HCT116 (cell line): ENCODE measurements at regions not wholly inside any gene's neighbourhood (a gene's known extent, or its start where the extent isn't known, plus 50 kb on each side); places are given as distances from the start of the nearest gene placed in this dataset.

Experiments
- EZH2 ChIP-seq: fragments of 200-600 bp; sonication (generic); IDR thresholded peaks from 2 replicates; pipeline ENCODE4 v1.6.1; 2017; ENCODE audit warnings: antibody characterized with exemption, mixed run types
- JUND ChIP-seq: IDR thresholded peaks from 2 replicates; pipeline ENCODE4 v1.6.1; 2012
- MAX ChIP-seq: IDR thresholded peaks from 2 replicates; pipeline ENCODE4 v1.6.1; 2012
- POLR2A ChIP-seq: IDR thresholded peaks from 2 replicates; pipeline ENCODE4 v1.7.0; 2011; ENCODE audit warnings: borderline replicate concordance; ENCODE audit not compliant: insufficient read depth, insufficient read length; ENCODE audit errors: extremely low read depth
- POLR2AphosphoS5 ChIP-seq: IDR thresholded peaks from 2 replicates; pipeline ENCODE4 v1.6.1; 2011; ENCODE audit warnings: mild to moderate bottlenecking, low read depth, low read length, moderate library complexity
- SIN3A ChIP-seq: IDR thresholded peaks from 2 replicates; pipeline ENCODE4 v1.6.1; 2012; ENCODE audit warnings: low read depth
- TCF7L2 ChIP-seq: IDR thresholded peaks from 2 replicates; pipeline ENCODE4 v1.7.0; 2011; ENCODE audit warnings: borderline replicate concordance, inconsistent platforms; ENCODE audit not compliant: insufficient read depth, insufficient read length; ENCODE audit errors: extremely low read depth
- YY1 ChIP-seq: IDR thresholded peaks from 2 replicates; pipeline ENCODE4 v1.6.1; 2011; ENCODE audit warnings: low read length, low read depth, moderate library complexity, mild to moderate bottlenecking; ENCODE audit not compliant: insufficient replicate concordance; ENCODE audit errors: extremely low read depth
- ZFX ChIP-seq: fragments of 450-650 bp; IDR thresholded peaks from 2 replicates; pipeline ENCODE4 v1.6.1; 2017
- ZNF274 ChIP-seq: fragments of 200-500 bp; sonication (Bioruptor generic); IDR thresholded peaks from 2 replicates; pipeline ENCODE4 v1.6.1; 2014; ENCODE audit warnings: mild to moderate bottlenecking, low read depth, low read length, inconsistent platforms
- TF ChIP-seq, protein P1 (sequence below), 3 experiments: fragments of 200-600 bp in 1 of 3; sonication (generic) in 1 of 3; IDR thresholded peaks in 2 of 3; conservative IDR thresholded peaks in 1 of 3; 2 replicates each; pipeline ENCODE4 v1.5.1; 2012 to 2017; ENCODE audit warnings: low read depth in 2 of 3, low read length in 2 of 3, antibody characterized with exemption in 1 of 3, borderline replicate concordance in 1 of 3, control low read depth in 1 of 3, mild to moderate bottlenecking in 1 of 3, mixed read lengths in 1 of 3, mixed run types in 1 of 3, moderate library complexity in 1 of 3; ENCODE audit not compliant: insufficient read depth in 1 of 3

DNA sequence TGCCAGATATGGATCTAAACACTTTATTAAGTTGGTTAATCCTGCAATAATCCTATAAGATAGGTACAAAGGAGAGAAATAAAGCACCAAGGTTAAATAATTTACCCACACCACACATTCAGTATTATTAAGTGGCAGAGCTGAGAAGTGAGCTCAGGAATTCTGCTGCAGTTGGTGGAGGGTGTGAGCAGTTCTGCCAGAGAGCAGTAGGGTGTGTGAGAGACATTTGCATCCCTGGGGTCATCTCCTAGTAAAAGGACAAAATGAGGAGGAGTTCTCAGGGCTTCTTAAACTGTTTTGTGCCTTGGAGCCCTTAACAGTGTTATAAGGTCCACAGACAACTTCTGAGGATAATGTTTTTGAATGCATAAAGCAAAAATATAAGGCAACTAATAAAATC is 484.5 kb downstream of the TAFA4 start:
- TF ChIP-seq, protein P1, sequence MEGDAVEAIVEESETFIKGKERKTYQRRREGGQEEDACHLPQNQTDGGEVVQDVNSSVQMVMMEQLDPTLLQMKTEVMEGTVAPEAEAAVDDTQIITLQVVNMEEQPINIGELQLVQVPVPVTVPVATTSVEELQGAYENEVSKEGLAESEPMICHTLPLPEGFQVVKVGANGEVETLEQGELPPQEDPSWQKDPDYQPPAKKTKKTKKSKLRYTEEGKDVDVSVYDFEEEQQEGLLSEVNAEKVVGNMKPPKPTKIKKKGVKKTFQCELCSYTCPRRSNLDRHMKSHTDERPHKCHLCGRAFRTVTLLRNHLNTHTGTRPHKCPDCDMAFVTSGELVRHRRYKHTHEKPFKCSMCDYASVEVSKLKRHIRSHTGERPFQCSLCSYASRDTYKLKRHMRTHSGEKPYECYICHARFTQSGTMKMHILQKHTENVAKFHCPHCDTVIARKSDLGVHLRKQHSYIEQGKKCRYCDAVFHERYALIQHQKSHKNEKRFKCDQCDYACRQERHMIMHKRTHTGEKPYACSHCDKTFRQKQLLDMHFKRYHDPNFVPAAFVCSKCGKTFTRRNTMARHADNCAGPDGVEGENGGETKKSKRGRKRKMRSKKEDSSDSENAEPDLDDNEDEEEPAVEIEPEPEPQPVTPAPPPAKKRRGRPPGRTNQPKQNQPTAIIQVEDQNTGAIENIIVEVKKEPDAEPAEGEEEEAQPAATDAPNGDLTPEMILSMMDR (IDR thresholded peaks at IDR 0.05 in 2 of 3, conservative IDR thresholded peaks at IDR 0.05 in 1 of 3; ENCODE audit: borderline replicate concordance in 1 of 3, insufficient read depth in 1 of 3, low read depth in 2 of 3, low read length in 2 of 3), result no peak
- TF ChIP-seq YY1 (no peak), EZH2 (no peak), JUND (no peak), SIN3A (no peak), POLR2AphosphoS5 (no peak), POLR2A (no peak), TCF7L2 (no peak), ZNF274 (no peak), MAX (no peak), ZFX (no peak)
